WTC11 (cell line): ENCODE measurements at regions not wholly inside any gene's neighbourhood (a gene's known extent, or its start where the extent isn't known, plus 50 kb on each side); places are given as distances from the start of the nearest gene placed in this dataset.

Experiments used
- ATAC-seq: fragments of 200-7000 bp; cut with Tn5 transposase; 2 replicates; pipeline ENCODE4 v1.10.0; 2021; ENCODE audit warnings: mild to moderate bottlenecking, moderate library complexity
- CTCF ChIA-PET: fragments of 300-600 bp; sonication (Branson Sonifier 250); formaldehyde crosslinking; loops from one replicate; lab custom pipeline; 2021; ENCODE audit warnings: antibody characterized with exemption; lab: Charles Lee
- POLR2A ChIA-PET: fragments of 350-600 bp; sonication (Branson Sonifier 250); formaldehyde crosslinking; loops from one replicate; lab custom pipeline; 2021; ENCODE audit warnings: antibody characterized with exemption; lab: Charles Lee
- DNase-seq: peaks from one replicate; pipeline ENCODE4 v3.0.0; 2021; ENCODE audit warnings: low spot score
- H3K27ac Mint-ChIP-seq: 2 replicates; pipeline ENCODE4 v1.8.0; 2021; ENCODE audit warnings: mixed read lengths
- H3K27me3 Mint-ChIP-seq: 2 replicates; pipeline ENCODE4 v1.8.0; 2021; ENCODE audit warnings: low read depth, mild to moderate bottlenecking, moderate library complexity, mixed read lengths
- H3K36me3 Mint-ChIP-seq: 2 replicates; pipeline ENCODE4 v1.8.0; 2021; ENCODE audit warnings: mixed read lengths
- H3K4me1 Mint-ChIP-seq: 2 replicates; pipeline ENCODE4 v1.8.0; 2022; ENCODE audit warnings: mixed read lengths
- H3K4me3 Mint-ChIP-seq: 2 replicates; pipeline ENCODE4 v1.8.0; 2021; ENCODE audit warnings: mild to moderate bottlenecking, moderate library complexity, mixed read lengths
- H3K9me3 Mint-ChIP-seq: 2 replicates; pipeline ENCODE4 v1.8.0; 2021; ENCODE audit warnings: mixed read lengths
- ATF1 ChIP-seq: sonication (generic); formaldehyde crosslinking; IDR thresholded peaks from 2 replicates; pipeline ENCODE4 v1.8.1; 2023; ENCODE audit warnings: mild to moderate bottlenecking, moderate library complexity, missing genetic modification reagents
- ATF6 ChIP-seq: sonication (generic); formaldehyde crosslinking; IDR thresholded peaks from 2 replicates; pipeline ENCODE4 v1.8.1; 2023; ENCODE audit warnings: mild to moderate bottlenecking, missing genetic modification reagents
- E2F5 ChIP-seq: sonication (generic); formaldehyde crosslinking; IDR thresholded peaks from 2 replicates; pipeline ENCODE4 v1.8.1; 2022; ENCODE audit warnings: mild to moderate bottlenecking, moderate library complexity, missing genetic modification reagents
- ESRRA ChIP-seq: sonication (generic); formaldehyde crosslinking; IDR thresholded peaks from 2 replicates; pipeline ENCODE4 v1.8.1; 2022; ENCODE audit warnings: mild to moderate bottlenecking, missing genetic modification reagents, borderline replicate concordance
- ETV6 ChIP-seq: sonication (generic); formaldehyde crosslinking; IDR thresholded peaks from 2 replicates; pipeline ENCODE4 v1.8.1; 2022; ENCODE audit warnings: mild to moderate bottlenecking, missing genetic modification reagents
- PREB ChIP-seq: sonication (generic); formaldehyde crosslinking; IDR thresholded peaks from 2 replicates; pipeline ENCODE4 v1.8.1; 2022; ENCODE audit warnings: mild to moderate bottlenecking, missing genetic modification reagents, moderate library complexity, borderline replicate concordance
- ZBTB21 ChIP-seq: sonication (generic); formaldehyde crosslinking; IDR thresholded peaks from 2 replicates; pipeline ENCODE4 v1.8.1; 2023; ENCODE audit warnings: mild to moderate bottlenecking, missing genetic modification reagents, borderline replicate concordance
- ZNF281 ChIP-seq: sonication (generic); formaldehyde crosslinking; IDR thresholded peaks from 2 replicates; pipeline ENCODE4 v1.8.0; 2023; ENCODE audit warnings: mild to moderate bottlenecking, missing genetic modification reagents
- ZNF317 ChIP-seq: sonication (generic); formaldehyde crosslinking; IDR thresholded peaks from 2 replicates; pipeline ENCODE4 v1.8.1; 2023; ENCODE audit warnings: low read depth, mild to moderate bottlenecking, moderate library complexity, missing genetic modification reagents, borderline replicate concordance
- TF ChIP-seq, protein P1 (sequence below): sonication (generic); formaldehyde crosslinking; IDR thresholded peaks from 2 replicates; pipeline ENCODE4 v1.8.0; 2022; ENCODE audit warnings: missing genetic modification reagents
- TF ChIP-seq, protein P2 (sequence below): fragments of 200-600 bp; IDR thresholded peaks from 2 replicates; pipeline ENCODE4 v1.8.0; 2022; ENCODE audit warnings: antibody characterized with exemption
- TF ChIP-seq, protein P3 (sequence below): fragments of 250-450 bp; sonication (Bioruptor Pico); IDR thresholded peaks from 2 replicates; pipeline ENCODE4 v1.9.0; 2021; ENCODE audit warnings: mild to moderate bottlenecking
- TF ChIP-seq, protein P4 (sequence below): sonication (generic); formaldehyde crosslinking; IDR thresholded peaks from 2 replicates; pipeline ENCODE4 v1.8.0; 2022; ENCODE audit warnings: mild to moderate bottlenecking, missing genetic modification reagents

DNA sequence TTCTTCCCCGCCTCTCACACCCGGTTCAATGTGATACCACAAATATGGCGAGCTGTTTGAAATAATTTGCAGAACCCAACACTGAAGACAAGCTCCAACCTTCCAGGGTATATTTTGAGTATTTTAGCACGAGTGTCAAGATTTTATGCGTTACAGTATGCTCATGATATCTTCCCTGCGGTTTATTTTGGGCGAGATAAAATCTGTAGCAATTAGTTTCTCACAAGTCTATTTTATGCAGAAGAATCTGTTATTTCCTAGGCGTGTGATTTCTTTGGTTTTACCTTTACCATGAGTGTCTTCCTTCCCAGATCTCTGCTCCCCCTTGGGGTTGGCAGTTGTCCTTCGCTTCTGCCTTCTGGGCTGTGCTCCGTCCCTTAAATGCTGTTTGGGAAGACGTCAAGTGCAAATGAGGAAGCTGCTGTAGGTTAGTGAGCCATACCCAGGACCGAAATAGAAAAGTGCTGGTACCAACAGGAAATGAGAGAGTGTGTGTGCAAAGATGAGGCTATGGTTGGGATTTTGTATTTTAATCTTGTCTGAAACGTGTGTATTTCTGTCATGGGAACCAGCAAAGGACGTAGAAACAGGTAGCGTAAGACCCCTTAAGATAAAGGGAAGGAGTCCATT lies 299.8 kb downstream of the KLF6 start (continued):
- TF ChIP-seq E2F5 (CRISPR knock-in tag) (no peak), ZNF281 (CRISPR knock-in tag) (no peak), ETV6 (no peak), ZBTB21 (no peak)
- TF ChIP-seq, protein P1, sequence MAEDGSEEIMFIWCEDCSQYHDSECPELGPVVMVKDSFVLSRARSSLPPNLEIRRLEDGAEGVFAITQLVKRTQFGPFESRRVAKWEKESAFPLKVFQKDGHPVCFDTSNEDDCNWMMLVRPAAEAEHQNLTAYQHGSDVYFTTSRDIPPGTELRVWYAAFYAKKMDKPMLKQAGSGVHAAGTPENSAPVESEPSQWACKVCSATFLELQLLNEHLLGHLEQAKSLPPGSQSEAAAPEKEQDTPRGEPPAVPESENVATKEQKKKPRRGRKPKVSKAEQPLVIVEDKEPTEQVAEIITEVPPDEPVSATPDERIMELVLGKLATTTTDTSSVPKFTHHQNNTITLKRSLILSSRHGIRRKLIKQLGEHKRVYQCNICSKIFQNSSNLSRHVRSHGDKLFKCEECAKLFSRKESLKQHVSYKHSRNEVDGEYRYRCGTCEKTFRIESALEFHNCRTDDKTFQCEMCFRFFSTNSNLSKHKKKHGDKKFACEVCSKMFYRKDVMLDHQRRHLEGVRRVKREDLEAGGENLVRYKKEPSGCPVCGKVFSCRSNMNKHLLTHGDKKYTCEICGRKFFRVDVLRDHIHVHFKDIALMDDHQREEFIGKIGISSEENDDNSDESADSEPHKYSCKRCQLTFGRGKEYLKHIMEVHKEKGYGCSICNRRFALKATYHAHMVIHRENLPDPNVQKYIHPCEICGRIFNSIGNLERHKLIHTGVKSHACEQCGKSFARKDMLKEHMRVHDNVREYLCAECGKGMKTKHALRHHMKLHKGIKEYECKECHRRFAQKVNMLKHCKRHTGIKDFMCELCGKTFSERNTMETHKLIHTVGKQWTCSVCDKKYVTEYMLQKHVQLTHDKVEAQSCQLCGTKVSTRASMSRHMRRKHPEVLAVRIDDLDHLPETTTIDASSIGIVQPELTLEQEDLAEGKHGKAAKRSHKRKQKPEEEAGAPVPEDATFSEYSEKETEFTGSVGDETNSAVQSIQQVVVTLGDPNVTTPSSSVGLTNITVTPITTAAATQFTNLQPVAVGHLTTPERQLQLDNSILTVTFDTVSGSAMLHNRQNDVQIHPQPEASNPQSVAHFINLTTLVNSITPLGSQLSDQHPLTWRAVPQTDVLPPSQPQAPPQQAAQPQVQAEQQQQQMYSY (CRISPR knock-in tag) = no peak

- no peak for ATAC-seq
- Mint-ChIP-seq H3K27me3 (no peaks in the 10 kb centered on the region), H3K4me1 (peaks cover 42% of the 10 kb centered on the region), H3K9me3 (peaks cover 28% of the 10 kb centered on the region), H3K36me3 (no peaks in the 10 kb centered on the region; the same call in 1 of the 2 replicates), H3K27ac (peak overlapping the region; percentile 27), H3K4me3 (no peak overlapping the region)
- ChIA-PET CTCF (no interaction called here), POLR2A (no interaction called here)
- DNase-seq = no peak
- no peak for TF ChIP-seq PREB (CRISPR knock-in tag)
- TF ChIP-seq ESRRA = no peak
- TF ChIP-seq ZNF317 (CRISPR knock-in tag) = no peak
Measured at GRCh38 chr10:3484306-3485056, 300.5 kb downstream of the KLF6 start.

- 0 out of 2 replicates have a peak, but pooled peaks have one; percentile 29 for ATAC-seq
- peak overlapping the region; percentile 60; the same call in 1 of the 2 replicates for H3K27ac Mint-ChIP-seq
- H3K4me3 Mint-ChIP-seq = no peak overlapping the region
- no peak for DNase-seq
- POLR2A ChIA-PET = no interaction called here
- no peaks in the 10 kb centered on the region for H3K36me3 Mint-ChIP-seq
- CTCF ChIA-PET = interaction anchor here (0.7 kb wide), 1 partner anchor 30 kb away, joined by 3 read pairs; no protein-coding TSS in a partner anchor
- H3K27me3 Mint-ChIP-seq = no peaks in the 10 kb centered on the region
- H3K9me3 Mint-ChIP-seq = peaks cover 16% of the 10 kb centered on the region; the same call in 1 of the 2 replicates
- H3K4me1 Mint-ChIP-seq = peaks cover 42% of the 10 kb centered on the region
- TF ChIP-seq ATF1 (no peak), ATF6 (no peak)
- TF ChIP-seq, protein P2, sequence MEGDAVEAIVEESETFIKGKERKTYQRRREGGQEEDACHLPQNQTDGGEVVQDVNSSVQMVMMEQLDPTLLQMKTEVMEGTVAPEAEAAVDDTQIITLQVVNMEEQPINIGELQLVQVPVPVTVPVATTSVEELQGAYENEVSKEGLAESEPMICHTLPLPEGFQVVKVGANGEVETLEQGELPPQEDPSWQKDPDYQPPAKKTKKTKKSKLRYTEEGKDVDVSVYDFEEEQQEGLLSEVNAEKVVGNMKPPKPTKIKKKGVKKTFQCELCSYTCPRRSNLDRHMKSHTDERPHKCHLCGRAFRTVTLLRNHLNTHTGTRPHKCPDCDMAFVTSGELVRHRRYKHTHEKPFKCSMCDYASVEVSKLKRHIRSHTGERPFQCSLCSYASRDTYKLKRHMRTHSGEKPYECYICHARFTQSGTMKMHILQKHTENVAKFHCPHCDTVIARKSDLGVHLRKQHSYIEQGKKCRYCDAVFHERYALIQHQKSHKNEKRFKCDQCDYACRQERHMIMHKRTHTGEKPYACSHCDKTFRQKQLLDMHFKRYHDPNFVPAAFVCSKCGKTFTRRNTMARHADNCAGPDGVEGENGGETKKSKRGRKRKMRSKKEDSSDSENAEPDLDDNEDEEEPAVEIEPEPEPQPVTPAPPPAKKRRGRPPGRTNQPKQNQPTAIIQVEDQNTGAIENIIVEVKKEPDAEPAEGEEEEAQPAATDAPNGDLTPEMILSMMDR = no peak
- TF ChIP-seq, protein P3, sequence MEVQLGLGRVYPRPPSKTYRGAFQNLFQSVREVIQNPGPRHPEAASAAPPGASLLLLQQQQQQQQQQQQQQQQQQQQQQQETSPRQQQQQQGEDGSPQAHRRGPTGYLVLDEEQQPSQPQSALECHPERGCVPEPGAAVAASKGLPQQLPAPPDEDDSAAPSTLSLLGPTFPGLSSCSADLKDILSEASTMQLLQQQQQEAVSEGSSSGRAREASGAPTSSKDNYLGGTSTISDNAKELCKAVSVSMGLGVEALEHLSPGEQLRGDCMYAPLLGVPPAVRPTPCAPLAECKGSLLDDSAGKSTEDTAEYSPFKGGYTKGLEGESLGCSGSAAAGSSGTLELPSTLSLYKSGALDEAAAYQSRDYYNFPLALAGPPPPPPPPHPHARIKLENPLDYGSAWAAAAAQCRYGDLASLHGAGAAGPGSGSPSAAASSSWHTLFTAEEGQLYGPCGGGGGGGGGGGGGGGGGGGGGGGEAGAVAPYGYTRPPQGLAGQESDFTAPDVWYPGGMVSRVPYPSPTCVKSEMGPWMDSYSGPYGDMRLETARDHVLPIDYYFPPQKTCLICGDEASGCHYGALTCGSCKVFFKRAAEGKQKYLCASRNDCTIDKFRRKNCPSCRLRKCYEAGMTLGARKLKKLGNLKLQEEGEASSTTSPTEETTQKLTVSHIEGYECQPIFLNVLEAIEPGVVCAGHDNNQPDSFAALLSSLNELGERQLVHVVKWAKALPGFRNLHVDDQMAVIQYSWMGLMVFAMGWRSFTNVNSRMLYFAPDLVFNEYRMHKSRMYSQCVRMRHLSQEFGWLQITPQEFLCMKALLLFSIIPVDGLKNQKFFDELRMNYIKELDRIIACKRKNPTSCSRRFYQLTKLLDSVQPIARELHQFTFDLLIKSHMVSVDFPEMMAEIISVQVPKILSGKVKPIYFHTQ (CRISPR knock-in tag) = no peak
- TF ChIP-seq, protein P4, sequence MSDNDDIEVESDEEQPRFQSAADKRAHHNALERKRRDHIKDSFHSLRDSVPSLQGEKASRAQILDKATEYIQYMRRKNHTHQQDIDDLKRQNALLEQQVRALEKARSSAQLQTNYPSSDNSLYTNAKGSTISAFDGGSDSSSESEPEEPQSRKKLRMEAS (CRISPR knock-in tag) = no peak
Measured at GRCh38 chr10:3482200-3482993, 302.6 kb downstream of the KLF6 start.
